ENCODE measurements at regions not wholly inside any gene's neighbourhood (a gene's known extent, or its start where the extent isn't known, plus 50 kb on each side); places are given as distances from the start of the nearest gene placed in this dataset.

DNA sequence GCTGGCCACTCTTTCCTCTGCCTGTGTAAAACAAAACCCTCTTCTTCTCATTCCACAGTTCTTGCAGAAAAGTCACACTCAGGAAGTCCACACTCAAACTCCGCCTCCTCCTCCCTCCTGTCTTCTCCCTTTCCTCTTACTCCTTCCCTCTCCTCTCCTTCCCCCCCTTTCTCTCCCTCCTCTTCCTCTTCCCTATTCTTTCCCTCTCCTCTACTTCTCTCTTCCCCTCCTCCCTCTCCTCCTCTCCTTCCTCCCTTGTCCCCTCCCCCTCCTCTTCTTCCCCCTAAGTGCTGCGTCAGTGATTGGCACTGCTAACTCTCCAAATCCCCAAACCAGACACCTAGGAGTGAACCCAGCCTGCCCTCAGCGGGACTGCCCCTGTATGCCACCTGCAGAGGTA is 67.0 kb downstream of the ZNF467 start:
- TF ChIP-seq CTCF (IDR thresholded peaks at IDR 0.05) (no peak), POLR2A (IDR thresholded peaks at IDR 0.05) (no peak)
